B cell (primary cell): ENCODE measurements at regions not wholly inside any gene's neighbourhood (a gene's known extent, or its start where the extent isn't known, plus 50 kb on each side); places are given as distances from the start of the nearest gene placed in this dataset.

Experiments used
- ATAC-seq: fragments of 200-7000 bp; cut with Tn5 transposase; one replicate; pipeline ENCODE4 v1.10.0; 2021; ENCODE audit warnings: low read depth, mild to moderate bottlenecking, moderate number of reproducible peaks, moderate library complexity
- CTCF ChIA-PET: fragments of 350-600 bp; sonication (Branson Sonifier 250); formaldehyde crosslinking; loops from one replicate; lab custom pipeline; 2021; ENCODE audit warnings: antibody characterized with exemption, inconsistent platforms; lab: Charles Lee
- POLR2A ChIA-PET: fragments of 350-600 bp; sonication (Branson Sonifier 250); formaldehyde crosslinking; loops from one replicate; lab custom pipeline; 2021; ENCODE audit warnings: antibody characterized with exemption; lab: Charles Lee
- DNase-seq: peaks from one replicate; pipeline ENCODE4 v3.0.0; 2013
- H2AFZ ChIP-seq: 2 replicates; pipeline ENCODE4 v1.6.1; 2012; ENCODE audit warnings: mild to moderate bottlenecking, low read depth, low read length; ENCODE audit not compliant: insufficient read depth, poor library complexity, severe bottlenecking
- H3K27ac ChIP-seq, 2 donors: 1 replicate in 1 of 2; 2 replicates in 1 of 2; pipeline ENCODE4 v1.5.1; 2012 to 2013; ENCODE audit warnings: low read length in 2 of 2, mild to moderate bottlenecking in 2 of 2, moderate library complexity in 1 of 2
- H3K27me3 ChIP-seq, 4 experiments: fragments of 200-600 bp in 1 of 4; sonication (generic) in 1 of 4; replicated peaks in 1 of 4; 1 replicate in 2 of 4; 2 replicates in 2 of 4; pipeline versions ENCODE4 v1.6.1 to v1.7.0; 2013 to 2016; ENCODE audit warnings: low read length in 3 of 4, mild to moderate bottlenecking in 2 of 4, mixed read lengths in 1 of 4, moderate library complexity in 1 of 4; ENCODE audit not compliant: insufficient read depth in 4 of 4, control insufficient read depth in 3 of 4; ENCODE audit errors: control extremely low read depth in 1 of 4
- H3K36me3 ChIP-seq, 2 experiments: replicated peaks in 1 of 2; 1 replicate in 1 of 2; 2 replicates in 1 of 2; pipeline versions ENCODE4 v1.6.1 to v1.7.1; 2013; ENCODE audit warnings: low read length in 1 of 2; ENCODE audit not compliant: insufficient read depth in 2 of 2, control insufficient read depth in 1 of 2; ENCODE audit errors: control extremely low read depth in 1 of 2, extremely low read depth in 1 of 2
- H3K4me1 ChIP-seq, 2 donors: fragments of 200-600 bp in 1 of 2; sonication (generic) in 1 of 2; 1 replicate in 1 of 2; 2 replicates in 1 of 2; pipeline versions ENCODE4 v1.5.1 to v1.6.1; 2013 to 2017; ENCODE audit warnings: low read length in 2 of 2; ENCODE audit not compliant: control insufficient read depth in 2 of 2, insufficient read depth in 2 of 2
- H3K4me2 ChIP-seq: replicated peaks from 2 replicates; pipeline ENCODE3; 2012; ENCODE audit warnings: mild to moderate bottlenecking, low read depth, low read length; ENCODE audit not compliant: poor library complexity, severe bottlenecking
- H3K4me3 ChIP-seq, 5 experiments: fragments of 200-600 bp in 1 of 5; sonication (generic) in 1 of 5; 1 replicate in 3 of 5; 2 replicates in 2 of 5; pipeline versions ENCODE4 v1.5.1 to v1.7.0; 2011 to 2016; ENCODE audit warnings: low read length in 4 of 5, mild to moderate bottlenecking in 4 of 5, low read depth in 2 of 5, control low read depth in 1 of 5, moderate library complexity in 1 of 5; ENCODE audit not compliant: insufficient read depth in 1 of 5; ENCODE audit errors: control extremely low read depth in 1 of 5, extremely low read depth in 1 of 5
- H3K79me2 ChIP-seq: fragments of 200-600 bp; sonication (generic); one replicate; pipeline ENCODE4 v1.6.0; 2016; ENCODE audit warnings: low read length; ENCODE audit not compliant: control insufficient read depth, insufficient read depth
- H3K9ac ChIP-seq: fragments of 200-600 bp; sonication (generic); 2 replicates; pipeline ENCODE4 v1.6.1; 2017; ENCODE audit warnings: mild to moderate bottlenecking, low read length, moderate library complexity
- H3K9me3 ChIP-seq, 3 donors: one replicate each; pipeline versions ENCODE4 v1.6.1 to v1.7.1; 2013; ENCODE audit warnings: low read length in 2 of 3; ENCODE audit not compliant: control insufficient read depth in 2 of 3, insufficient read depth in 1 of 3; ENCODE audit errors: control extremely low read depth in 1 of 3
- H4K20me1 ChIP-seq: 2 replicates; pipeline ENCODE4 v1.6.0; 2012; ENCODE audit warnings: mild to moderate bottlenecking, low read length; ENCODE audit not compliant: insufficient read depth, control insufficient read depth, poor library complexity, severe bottlenecking
- H3K27ac Mint-ChIP-seq: one replicate; pipeline ENCODE4 v1.8.0; 2021; ENCODE audit warnings: mixed read lengths
- H3K27me3 Mint-ChIP-seq: one replicate; pipeline ENCODE4 v1.8.0; 2021; ENCODE audit warnings: mixed read lengths
- H3K4me1 Mint-ChIP-seq: one replicate; pipeline ENCODE4 v1.8.0; 2021; ENCODE audit warnings: mixed read lengths
- H3K4me3 Mint-ChIP-seq: one replicate; pipeline ENCODE4 v1.8.0; 2021; ENCODE audit warnings: mixed read lengths
- H3K9me3 Mint-ChIP-seq: one replicate; pipeline ENCODE4 v1.8.0; 2022; ENCODE audit warnings: mixed read lengths; ENCODE audit not compliant: insufficient read depth
- CTCF ChIP-seq: fragments of 200-600 bp; IDR thresholded peaks from one replicate; pipeline ENCODE4 v1.8.0; 2022; ENCODE audit warnings: antibody characterized with exemption, mild to moderate bottlenecking
- EZH2 ChIP-seq: IDR thresholded peaks from 2 replicates; pipeline ENCODE4 v1.6.1; 2012; ENCODE audit warnings: borderline replicate concordance, low read depth, mild to moderate bottlenecking, moderate library complexity, low read length; ENCODE audit not compliant: insufficient read depth, poor library complexity, severe bottlenecking
- WGBS: methylation state at CpG from one replicate; pipeline ENCODE4 v1.1.5; 2013; ENCODE audit warnings: missing lambda C conversion rate; ENCODE audit not compliant: insufficient coverage; 5-methylcytosine and 5-hydroxymethylcytosine counted together
- intact Hi-C: fragments of 100-400 bp; cut with micrococcal nuclease; formaldehyde crosslinking; loops from one replicate; pipeline ENCODE4 v1.10.0; 2022

DNA sequence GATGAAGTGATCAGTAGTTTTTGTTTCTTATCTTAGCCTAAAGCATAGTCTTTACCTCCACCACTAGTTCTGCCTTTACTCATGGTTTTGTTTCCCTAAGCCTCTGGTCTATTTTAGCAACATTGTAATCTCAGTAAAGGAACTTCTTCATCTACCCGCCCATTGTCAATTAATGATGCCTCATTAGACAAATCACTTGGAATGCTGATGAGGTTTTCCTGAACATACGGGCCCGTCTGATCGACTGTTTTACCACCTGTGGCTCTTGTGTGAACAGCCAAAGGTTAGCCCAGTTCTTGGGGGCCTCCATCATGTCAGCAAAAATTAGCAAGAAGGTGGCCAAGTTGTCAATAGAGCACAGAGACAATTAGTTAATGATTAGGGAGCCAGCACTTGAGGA lies 470.1 kb upstream of the ARRDC4 start:
- Histone ChIP-seq H3K9ac (no peak overlapping the region), H3K9me3 (peaks cover 0 to 3% (median 0%) of the 10 kb centered on the region in 3 donors), H3K27ac (no peak overlapping the region), H3K27me3 (no peaks in the 10 kb centered on the region), H3K79me2 (no peaks in the 10 kb centered on the region), H3K4me3 (no peak overlapping the region), H4K20me1 (no peaks in the 10 kb centered on the region), H2AFZ (no peak overlapping the region), H3K4me2 (no peak overlapping the region), H3K4me1 (no peaks in the 10 kb centered on the region), H3K36me3 (no peaks in the 10 kb centered on the region)
- POLR2A ChIA-PET = no interaction called here
- TF ChIP-seq EZH2 = no peak
- Mint-ChIP-seq H3K9me3 (peaks cover 3% of the 10 kb centered on the region), H3K27me3 (no peaks in the 10 kb centered on the region), H3K4me3 (no peak overlapping the region), H3K27ac (no peak overlapping the region), H3K4me1 (no peaks in the 10 kb centered on the region)
- DNase-seq (no peak), ATAC-seq (no peak)
- CTCF ChIA-PET = interaction anchor here (1.0 kb wide), 1 partner anchor 16 kb away, joined by 5 read pairs; no protein-coding TSS in a partner anchor
- intact Hi-C loops = no loop called here
- WGBS = 73% methylated on average over 3 of the region's 4 CpGs

- TF ChIP-seq EZH2 (no peak), CTCF (no peak)
- Histone ChIP-seq H2AFZ (no peak overlapping the region), H4K20me1 (no peaks in the 10 kb centered on the region), H3K36me3 (no peaks in the 10 kb centered on the region), H3K4me3 (no peak overlapping the region), H3K9ac (no peak overlapping the region), H3K4me1 (no peaks in the 10 kb centered on the region), H3K79me2 (no peaks in the 10 kb centered on the region), H3K4me2 (no peak overlapping the region), H3K27ac (no peak overlapping the region), H3K27me3 (no peaks in the 10 kb centered on the region), H3K9me3 (no peaks in the 10 kb centered on the region)
- ATAC-seq = no peak
- Mint-ChIP-seq H3K27ac (no peak overlapping the region), H3K4me3 (no peak overlapping the region), H3K9me3 (peaks cover 5% of the 10 kb centered on the region), H3K27me3 (no peaks in the 10 kb centered on the region), H3K4me1 (no peaks in the 10 kb centered on the region)
- 60% methylated on average over 1 of the region's 1 CpG for WGBS
- no peak for DNase-seq
- ChIA-PET CTCF (no interaction called here), POLR2A (no interaction called here)
- intact Hi-C loops = no loop called here
Observed at GRCh38 chr15:97501291-97501690, 459.2 kb upstream of the ARRDC4 start.
